HG03571 (cell line): ENCODE measurements at regions not wholly inside any gene's neighbourhood (a gene's known extent, or its start where the extent isn't known, plus 50 kb on each side); places are given as distances from the start of the nearest gene placed in this dataset.

Experiments
- ATAC-seq: cut with Tn5 transposase; IDR thresholded peaks from one replicate; pipeline ENCODE4 v1.9.1; 2021; ENCODE audit not compliant: unreplicated experiment

GRCh38 chr5:4363045-4363444 is 767.4 kb downstream of the IRX1 start:
- no peak for ATAC-seq

DNA sequence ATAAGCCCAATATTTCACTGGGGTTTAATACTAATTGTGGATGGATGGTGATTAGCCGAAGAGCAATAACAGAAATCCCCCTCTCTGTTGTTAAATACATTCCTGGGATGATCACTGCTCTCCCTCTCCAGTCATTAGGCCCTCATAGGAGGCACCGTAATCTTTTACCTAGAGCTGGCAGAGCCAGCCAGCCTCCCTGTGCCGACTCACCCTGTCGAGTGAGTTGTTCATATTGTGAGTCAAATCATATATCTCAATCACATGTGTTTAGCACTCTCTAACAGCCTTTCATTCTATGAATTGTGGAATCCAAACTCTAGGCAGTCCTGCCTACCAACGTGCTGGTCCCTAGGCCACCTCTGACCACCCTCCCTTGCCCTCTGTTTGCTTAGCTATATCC is 771.0 kb downstream of the IRX1 start:
- no peak for ATAC-seq

GRCh38 chr5:4370218-4370617 is 769.9 kb upstream of the ADAMTS16 start:
- ATAC-seq = no peak

DNA sequence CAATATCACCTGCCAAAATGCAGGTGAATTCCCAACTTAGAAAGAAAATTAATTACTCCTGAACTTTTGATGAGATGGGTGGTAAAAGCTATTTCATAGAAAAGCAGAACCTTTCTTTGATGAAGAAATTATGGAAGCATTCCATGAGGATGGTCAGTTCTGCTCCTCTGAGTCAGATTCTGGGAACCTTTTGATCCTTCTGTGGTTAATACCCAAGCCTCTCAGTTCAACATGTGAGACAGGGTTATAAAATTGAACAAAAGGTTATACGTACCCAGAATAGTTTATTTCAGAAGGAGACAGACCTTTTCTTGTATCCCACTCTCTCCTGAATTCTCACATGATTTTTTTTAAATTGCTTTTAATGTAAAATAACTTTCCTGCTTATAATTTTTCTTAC is 767.6 kb upstream of the ADAMTS16 start:
- ATAC-seq = no peak

GRCh38 chr5:4373051-4373820 is 766.9 kb upstream of the ADAMTS16 start:
- ATAC-seq = no peak

- no peak for ATAC-seq
Measured at GRCh38 chr5:4374866-4375265, 765.3 kb upstream of the ADAMTS16 start.

GRCh38 chr5:4375640-4376039 is 764.5 kb upstream of the ADAMTS16 start:
- no peak for ATAC-seq

- ATAC-seq = no peak
Measured at GRCh38 chr5:4383102-4383501, 757.0 kb upstream of the ADAMTS16 start.

- no peak for ATAC-seq
Measured at GRCh38 chr5:4383518-4384198, 756.5 kb upstream of the ADAMTS16 start.

- ATAC-seq = no peak
Measured at GRCh38 chr5:4384649-4385048, 755.5 kb upstream of the ADAMTS16 start.

DNA sequence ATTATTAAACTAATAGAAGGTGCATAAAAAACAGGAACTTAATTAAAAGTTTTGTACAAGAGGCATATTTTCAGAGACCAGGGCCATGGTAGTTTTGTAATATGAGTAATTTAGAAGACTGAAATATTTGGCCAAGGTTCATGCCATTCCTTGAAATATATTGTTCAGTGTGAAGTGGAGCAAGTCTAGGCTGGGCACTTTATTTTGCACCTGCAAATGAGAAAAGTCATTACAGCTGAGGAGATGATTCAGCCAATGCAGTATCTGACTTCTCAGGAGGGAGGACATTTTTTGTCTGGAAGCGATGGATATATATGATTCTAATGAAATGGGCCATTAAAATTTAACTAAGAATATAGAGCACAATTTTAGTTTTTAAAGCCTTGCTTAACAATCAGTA is 754.0 kb upstream of the ADAMTS16 start:
- ATAC-seq = no peak

DNA sequence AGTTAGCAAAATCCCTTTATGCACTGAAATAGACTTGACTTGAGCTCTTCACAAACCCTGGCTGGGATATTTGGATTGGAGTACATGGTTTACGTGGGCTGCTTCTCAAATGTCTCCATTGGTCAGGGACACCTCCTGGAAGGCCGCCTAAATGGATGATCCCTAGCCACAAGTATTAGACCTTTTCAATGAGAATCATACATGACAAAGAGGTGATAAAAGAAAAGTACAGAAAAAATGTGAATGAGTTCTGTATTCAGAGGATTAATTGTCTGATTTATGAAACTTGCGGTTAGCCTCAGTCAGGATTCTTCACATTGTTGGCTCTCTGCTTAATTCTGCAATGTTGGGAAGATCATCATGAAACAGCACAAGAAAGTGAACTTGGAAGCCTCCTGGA is 752.8 kb upstream of the ADAMTS16 start:
- ATAC-seq = no peak

GRCh38 chr5:4395752-4396151 is 744.4 kb upstream of the ADAMTS16 start:
- ATAC-seq = no peak

GRCh38 chr5:4405614-4406219 is 734.4 kb upstream of the ADAMTS16 start:
- no peak for ATAC-seq

DNA sequence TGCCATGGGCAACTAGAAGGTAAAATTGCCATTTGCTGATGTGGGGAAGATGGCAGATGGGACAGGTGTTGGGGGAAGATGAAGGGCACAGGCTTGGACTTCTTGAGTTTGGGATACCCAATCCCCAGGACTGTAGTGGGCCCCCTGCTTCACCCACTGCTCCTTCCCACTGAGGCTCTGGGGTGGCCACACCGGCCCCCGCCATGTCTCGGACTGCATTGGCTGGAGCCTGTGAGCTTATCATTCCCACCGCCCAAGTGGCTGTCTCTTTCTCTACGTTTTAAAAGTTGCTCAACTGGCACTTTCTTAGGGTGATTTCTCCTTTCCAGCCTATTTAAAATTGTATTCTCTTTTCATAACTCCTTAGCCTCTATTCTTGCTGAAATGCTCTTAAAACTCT is 730.0 kb upstream of the ADAMTS16 start:
- ATAC-seq = no peak

- ATAC-seq = no peak
Measured at GRCh38 chr5:4411664-4412063, 728.5 kb upstream of the ADAMTS16 start.

DNA sequence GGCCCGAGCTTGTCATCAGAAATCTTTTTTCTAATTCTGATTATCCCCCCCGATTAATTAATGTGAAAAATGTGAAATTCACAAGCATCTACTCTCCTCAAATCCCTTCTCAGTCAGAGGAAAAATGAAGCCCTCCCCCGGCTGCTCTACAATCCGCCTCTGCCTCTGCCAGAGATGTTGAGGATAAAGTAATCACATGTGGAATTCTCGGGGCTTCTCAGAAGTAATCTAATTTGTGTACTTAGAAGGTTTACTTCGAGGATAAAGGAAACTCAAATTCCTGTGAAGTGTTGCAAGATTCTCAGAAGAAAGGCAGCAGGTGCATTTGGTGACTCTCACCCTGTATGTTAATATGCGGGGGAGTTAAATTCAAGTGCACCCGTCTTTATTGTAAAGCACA is 726.1 kb upstream of the ADAMTS16 start:
- no peak for ATAC-seq

GRCh38 chr5:4418084-4418483 is 722.0 kb upstream of the ADAMTS16 start:
- ATAC-seq = no peak

GRCh38 chr5:4419281-4419680 is 720.8 kb upstream of the ADAMTS16 start:
- no peak for ATAC-seq

- ATAC-seq = no peak
Measured at GRCh38 chr5:4420177-4420576, 720.0 kb upstream of the ADAMTS16 start.

GRCh38 chr5:4420681-4421080 is 719.4 kb upstream of the ADAMTS16 start:
- no peak for ATAC-seq

- no peak for ATAC-seq
Measured at GRCh38 chr5:4422247-4422646, 717.9 kb upstream of the ADAMTS16 start.
